RWPE1 (cell line): ENCODE measurements at regions not wholly inside any gene's neighbourhood (a gene's known extent, or its start where the extent isn't known, plus 50 kb on each side); places are given as distances from the start of the nearest gene placed in this dataset.

Source experiments
- CTCF ChIA-PET: fragments of 350-600 bp; sonication (Branson Sonifier 250); formaldehyde crosslinking; extraction: SDS; loops from one replicate; lab custom pipeline; 2021; lab: Yijun Ruan, JAX
- POLR2A ChIA-PET: fragments of 400-600 bp; formaldehyde crosslinking; extraction: SDS; loops from one replicate; lab custom pipeline; 2020; ENCODE audit warnings: antibody characterized with exemption; ENCODE audit not compliant: low non-redundant PET; lab: Yijun Ruan, JAX
- DNase-seq: peaks from one replicate; pipeline ENCODE4 v3.0.0; 2012; ENCODE audit warnings: low spot score
- H3K27ac ChIP-seq: fragments of 450-650 bp; 2 replicates; pipeline ENCODE4 v1.5.1; 2017
- CTCF ChIP-seq: fragments of 450-650 bp; conservative IDR thresholded peaks from 2 replicates; pipeline ENCODE4 v1.5.1; 2017; ENCODE audit warnings: low read depth, mild to moderate bottlenecking

GRCh38 chr12:93256256-93256969 is 121.3 kb upstream of the NUDT4 start:
- TF ChIP-seq CTCF = no peak
- no peak overlapping the region for H3K27ac ChIP-seq
- ChIA-PET CTCF (interaction anchor here (0.6 to 0.7 kb wide), 2 partner anchors 69 to 108 kb away, joined by 3 read pairs; no protein-coding TSS in a partner anchor), POLR2A (no interaction called here)
- DNase-seq = no peak

- no peak for TF ChIP-seq CTCF
- H3K27ac ChIP-seq = no peak overlapping the region
- no peak for DNase-seq
- POLR2A ChIA-PET = no interaction called here
- CTCF ChIA-PET = no interaction called here
Measured at GRCh38 chr12:93261505-93262094, 116.1 kb upstream of the NUDT4 start.

GRCh38 chr12:93272997-93273396 is 104.7 kb upstream of the NUDT4 start:
- TF ChIP-seq CTCF = no peak
- no peak overlapping the region for H3K27ac ChIP-seq
- ChIA-PET POLR2A (no interaction called here), CTCF (no interaction called here)
- no peak for DNase-seq

GRCh38 chr12:93273834-93274564 is 103.7 kb upstream of the NUDT4 start:
- POLR2A ChIA-PET = no interaction called here
- no peak overlapping the region for H3K27ac ChIP-seq
- no peak for TF ChIP-seq CTCF
- no peak for DNase-seq
- CTCF ChIA-PET = no interaction called here

GRCh38 chr12:93274937-93275336 is 102.8 kb upstream of the NUDT4 start:
- ChIA-PET POLR2A (no interaction called here), CTCF (no interaction called here)
- DNase-seq = no peak
- H3K27ac ChIP-seq = no peak overlapping the region
- TF ChIP-seq CTCF = no peak

GRCh38 chr12:93275589-93275988 is 102.1 kb upstream of the NUDT4 start:
- no peak overlapping the region for H3K27ac ChIP-seq
- CTCF ChIA-PET = no interaction called here
- no peak for DNase-seq
- POLR2A ChIA-PET = no interaction called here
- no peak for TF ChIP-seq CTCF
